Fibroblast of skin of left quadriceps (primary cell): ENCODE measurements at regions not wholly inside any gene's neighbourhood (a gene's known extent, or its start where the extent isn't known, plus 50 kb on each side); places are given as distances from the start of the nearest gene placed in this dataset.

Source experiments
- DNase-seq, 2 experiments: peaks; one replicate each; pipeline ENCODE4 v3.0.0-alpha.2; 2013; ENCODE audit warnings: low read depth in 2 of 2

- no peak for DNase-seq
Measured at GRCh38 chr18:72470391-72470790, 73.8 kb downstream of the CBLN2 start.

GRCh38 chr18:72468021-72468710, 76.0 kb downstream of the CBLN2 start:
- no peak for DNase-seq

GRCh38 chr18:72460210-72460680, 83.9 kb downstream of the CBLN2 start:
- DNase-seq = peak; percentile 51 to 56

- peak in 1 of 2 experiments; percentile 9 for DNase-seq
Measured at GRCh38 chr18:72458271-72458670, 85.9 kb downstream of the CBLN2 start.

- DNase-seq = peak; percentile 45 to 56
Measured at GRCh38 chr18:72456802-72457201, 87.3 kb downstream of the CBLN2 start.

GRCh38 chr18:72452328-72452727, 91.8 kb downstream of the CBLN2 start:
- no peak for DNase-seq

GRCh38 chr18:72444798-72445155, 99.4 kb downstream of the CBLN2 start:
- DNase-seq = no peak

GRCh38 chr18:72444111-72444797, 99.9 kb downstream of the CBLN2 start:
- DNase-seq = no peak

- DNase-seq = no peak
Measured at GRCh38 chr18:72436401-72436800, 107.7 kb downstream of the CBLN2 start.

GRCh38 chr18:72433756-72434155, 110.4 kb downstream of the CBLN2 start:
- DNase-seq = no peak

GRCh38 chr18:72427721-72428120, 116.4 kb downstream of the CBLN2 start:
- peak in 1 of 2 experiments; percentile 10 for DNase-seq

GRCh38 chr18:72419914-72420313, 124.2 kb downstream of the CBLN2 start:
- peak in 1 of 2 experiments; percentile 3 for DNase-seq

- no peak for DNase-seq
Measured at GRCh38 chr18:72412927-72413326, 131.2 kb downstream of the CBLN2 start.

- no peak for DNase-seq
Measured at GRCh38 chr18:72411261-72411660, 132.9 kb downstream of the CBLN2 start.

GRCh38 chr18:72410399-72410798, 133.7 kb downstream of the CBLN2 start:
- no peak for DNase-seq

GRCh38 chr18:72409903-72410302, 134.2 kb downstream of the CBLN2 start:
- no peak for DNase-seq

GRCh38 chr18:72407048-72407447, 137.1 kb downstream of the CBLN2 start:
- DNase-seq = no peak

- no peak for DNase-seq
Measured at GRCh38 chr18:72391951-72392350, 152.2 kb downstream of the CBLN2 start.

- DNase-seq = no peak
Measured at GRCh38 chr18:72391427-72391826, 152.7 kb downstream of the CBLN2 start.

- no peak for DNase-seq
Measured at GRCh38 chr18:72378016-72378415, 166.1 kb downstream of the CBLN2 start.

GRCh38 chr18:72376256-72376655, 167.9 kb downstream of the CBLN2 start:
- DNase-seq = no peak

- DNase-seq = peak; percentile 20 to 24
Measured at GRCh38 chr18:72375618-72376017, 168.5 kb downstream of the CBLN2 start.

GRCh38 chr18:72372076-72372475, 172.1 kb downstream of the CBLN2 start:
- DNase-seq = no peak
